Prostate gland (tissue), 2 donors: ENCODE measurements at regions not wholly inside any gene's neighbourhood (a gene's known extent, or its start where the extent isn't known, plus 50 kb on each side); places are given as distances from the start of the nearest gene placed in this dataset.

Experiments used
- CTCF ChIP-seq, 4 experiments: fragments of 200-600 bp in 2 of 4; fragments of 450-650 bp in 2 of 4; sonication (generic) in 2 of 4; IDR thresholded peaks; 1 replicate in 3 of 4; 2 replicates in 1 of 4; pipeline ENCODE4 v1.5.1; 2016 to 2019; ENCODE audit warnings: antibody characterized with exemption in 4 of 4, mild to moderate bottlenecking in 2 of 4, moderate library complexity in 2 of 4
- POLR2AphosphoS5 ChIP-seq: sonication (generic); formaldehyde crosslinking; IDR thresholded peaks from one replicate; pipeline ENCODE4 v1.6.1; 2017; ENCODE audit warnings: antibody characterized with exemption

DNA sequence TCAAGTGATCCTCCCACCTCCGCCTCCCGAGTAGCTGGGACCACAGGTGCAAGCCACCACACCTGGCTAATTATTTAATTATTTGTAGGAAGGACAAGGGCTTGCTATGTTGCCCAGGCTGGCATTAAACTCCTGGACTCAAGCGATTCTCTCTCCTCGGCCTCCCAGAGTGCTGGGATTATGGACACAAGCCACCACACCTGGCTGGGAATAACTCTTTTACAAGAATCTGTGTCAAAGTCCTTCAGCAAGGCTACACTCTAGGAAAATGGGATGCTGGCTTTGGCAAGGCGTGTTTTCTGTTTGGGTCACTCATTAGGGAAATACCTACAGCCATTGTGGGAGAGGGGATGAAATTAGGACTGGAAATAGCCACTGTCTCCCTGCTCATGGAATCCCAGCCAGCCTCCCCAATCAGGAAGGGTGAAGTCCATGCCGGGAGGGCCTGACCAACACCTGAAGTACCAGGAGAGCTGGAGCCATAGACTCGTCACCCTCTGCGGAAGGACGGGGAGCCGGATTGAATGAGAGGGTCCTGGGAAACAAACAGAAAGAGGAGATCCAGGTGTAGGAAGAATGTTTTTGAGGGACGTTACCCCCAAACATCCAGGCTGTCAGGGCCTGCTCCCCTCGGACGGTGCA lies 72.2 kb upstream of the MYL10 start:
- no peak for TF ChIP-seq CTCF (IDR thresholded peaks at IDR 0.05)
- TF ChIP-seq POLR2AphosphoS5 = no peak
